NCI-H2196 (cell line): ENCODE measurements at regions not wholly inside any gene's neighbourhood (a gene's known extent, or its start where the extent isn't known, plus 50 kb on each side); places are given as distances from the start of the nearest gene placed in this dataset.

ENCODE experiments used
- DNase-seq: peaks from one replicate; lab custom pipeline; 2025; ENCODE audit not compliant: unreplicated experiment; lab: John Stamatoyannopoulos, UW

GRCh38 chr6:80667006-80667405 lies 560.5 kb downstream of the BCKDHB start:
- no peak for DNase-seq

GRCh38 chr6:80658926-80659325 lies 552.5 kb downstream of the BCKDHB start:
- DNase-seq: no peak

- no peak for DNase-seq
These were observed 540.7 kb downstream of the BCKDHB start for GRCh38 chr6:80647156-80647555.

GRCh38 chr6:80643881-80644280 lies 537.4 kb downstream of the BCKDHB start:
- no peak for DNase-seq

- no peak for DNase-seq
These were observed 536.0 kb downstream of the BCKDHB start for GRCh38 chr6:80642452-80642851.

- DNase-seq: no peak
These were observed 535.1 kb downstream of the BCKDHB start for GRCh38 chr6:80641591-80641990.

GRCh38 chr6:80640176-80640575 lies 533.7 kb downstream of the BCKDHB start:
- DNase-seq: no peak

GRCh38 chr6:80639181-80639629 lies 532.7 kb downstream of the BCKDHB start:
- DNase-seq: no peak

GRCh38 chr6:80638213-80639055 lies 532.0 kb downstream of the BCKDHB start:
- DNase-seq: peak; percentile 35

GRCh38 chr6:80637312-80637711 lies 530.8 kb downstream of the BCKDHB start:
- DNase-seq: no peak

- no peak for DNase-seq
These were observed 530.2 kb downstream of the BCKDHB start for GRCh38 chr6:80636689-80637088.

GRCh38 chr6:80633412-80633811 lies 526.9 kb downstream of the BCKDHB start:
- no peak for DNase-seq

- DNase-seq: no peak
These were observed 518.9 kb downstream of the BCKDHB start for GRCh38 chr6:80625405-80625804.

- no peak for DNase-seq
These were observed 516.8 kb downstream of the BCKDHB start for GRCh38 chr6:80623066-80623815.

- DNase-seq: peak; percentile 76
These were observed 516.2 kb downstream of the BCKDHB start for GRCh38 chr6:80622641-80623040.

GRCh38 chr6:80618953-80619352 lies 512.5 kb downstream of the BCKDHB start:
- DNase-seq: no peak

GRCh38 chr6:80610846-80611245 lies 504.4 kb downstream of the BCKDHB start:
- no peak for DNase-seq

- no peak for DNase-seq
These were observed 502.4 kb downstream of the BCKDHB start for GRCh38 chr6:80608881-80609280.

GRCh38 chr6:80607811-80608391 lies 501.4 kb downstream of the BCKDHB start:
- no peak for DNase-seq

- peak; percentile 24 for DNase-seq
These were observed 498.9 kb downstream of the BCKDHB start for GRCh38 chr6:80605165-80605989.

GRCh38 chr6:80603679-80604078 lies 497.2 kb downstream of the BCKDHB start:
- DNase-seq: no peak
